MCF 10A (cell line): ENCODE measurements at regions not wholly inside any gene's neighbourhood (a gene's known extent, or its start where the extent isn't known, plus 50 kb on each side); places are given as distances from the start of the nearest gene placed in this dataset.

ENCODE experiments used
- BruUV-seq: library from RNA; stranded (reverse); fragments of 400-500 nt; replicated peaks from 2 replicates; lab custom pipeline; 2021; lab: Mats Ljungman, UMichigan
- CTCF ChIA-PET: fragments of 300-600 bp; sonication (Branson Sonifier 250); formaldehyde crosslinking; extraction: SDS; loops from one replicate; lab custom pipeline; 2021; ENCODE audit warnings: antibody characterized with exemption, inconsistent platforms; lab: Yijun Ruan, JAX
- POLR2A ChIA-PET: fragments of 300-600, 350-650 bp; sonication (Branson Sonifier 250); formaldehyde crosslinking; extraction: SDS; loops from one replicate; lab custom pipeline; 2020; ENCODE audit warnings: antibody characterized with exemption, inconsistent platforms; lab: Yijun Ruan, JAX
- DNase-seq: peaks from one replicate; pipeline ENCODE4 v3.0.0-alpha.2; 2018; ENCODE audit not compliant: unreplicated experiment
- H3K27ac Mint-ChIP-seq: one replicate; pipeline ENCODE4 v1.8.0; 2022; ENCODE audit warnings: mild to moderate bottlenecking, low read depth, mixed read lengths; ENCODE audit not compliant: unreplicated experiment
- H3K27me3 Mint-ChIP-seq: one replicate; pipeline ENCODE4 v1.8.0; 2022; ENCODE audit warnings: mixed read lengths; ENCODE audit not compliant: insufficient read depth, unreplicated experiment
- H3K36me3 Mint-ChIP-seq: one replicate; pipeline ENCODE4 v1.8.0; 2022; ENCODE audit warnings: mild to moderate bottlenecking, moderate library complexity, mixed read lengths; ENCODE audit not compliant: insufficient read depth, unreplicated experiment
- H3K4me1 Mint-ChIP-seq: one replicate; pipeline ENCODE4 v1.8.0; 2022; ENCODE audit warnings: mixed read lengths; ENCODE audit not compliant: insufficient read depth, unreplicated experiment
- H3K4me3 Mint-ChIP-seq: one replicate; pipeline ENCODE4 v1.8.0; 2022; ENCODE audit warnings: mild to moderate bottlenecking, moderate library complexity, mixed read lengths; ENCODE audit not compliant: unreplicated experiment
- H3K9me3 Mint-ChIP-seq: one replicate; pipeline ENCODE4 v1.8.0; 2022; ENCODE audit warnings: mixed read lengths; ENCODE audit not compliant: unreplicated experiment
- intact Hi-C: fragments of 100-400 bp; cut with micrococcal nuclease; formaldehyde crosslinking; loops from 2 replicates; pipeline ENCODE4 v1.14.1; 2022
- TF ChIP-seq, protein P1 (sequence below): fragments of 200-600 bp; IDR thresholded peaks from one replicate; pipeline ENCODE4 v1.8.0; 2022; ENCODE audit warnings: antibody characterized with exemption, mild to moderate bottlenecking; ENCODE audit not compliant: unreplicated experiment

GRCh38 chr5:134463176-134463720 lies 51.6 kb upstream of the CDKN2AIPNL start:
- H3K36me3 Mint-ChIP-seq, result no peaks in the 10 kb centered on the region
- H3K27me3 Mint-ChIP-seq, result no peaks in the 10 kb centered on the region
- intact Hi-C loops, result no loop called here
- peaks cover 57% of the 10 kb centered on the region for H3K4me1 Mint-ChIP-seq
- H3K27ac Mint-ChIP-seq, result no peak overlapping the region
- no TSS peak for BruUV-seq
- no peak for DNase-seq
- H3K9me3 Mint-ChIP-seq, result no peaks in the 10 kb centered on the region
- no peak overlapping the region for H3K4me3 Mint-ChIP-seq
- POLR2A ChIA-PET, result interaction anchor here (0.7 to 11.6 kb wide), 5 partner anchors 22 to 123 kb away, joined by 3 to 321 read pairs (median 269); partner anchors contain the start of gene JADE2
- CTCF ChIA-PET, result interaction anchor here (0.5 to 1.5 kb wide), 6 partner anchors 13 to 121 kb away, joined by 3 to 4 read pairs (median 3); partner anchors contain the start of gene CDKN2AIPNL
- TF ChIP-seq, protein P1, sequence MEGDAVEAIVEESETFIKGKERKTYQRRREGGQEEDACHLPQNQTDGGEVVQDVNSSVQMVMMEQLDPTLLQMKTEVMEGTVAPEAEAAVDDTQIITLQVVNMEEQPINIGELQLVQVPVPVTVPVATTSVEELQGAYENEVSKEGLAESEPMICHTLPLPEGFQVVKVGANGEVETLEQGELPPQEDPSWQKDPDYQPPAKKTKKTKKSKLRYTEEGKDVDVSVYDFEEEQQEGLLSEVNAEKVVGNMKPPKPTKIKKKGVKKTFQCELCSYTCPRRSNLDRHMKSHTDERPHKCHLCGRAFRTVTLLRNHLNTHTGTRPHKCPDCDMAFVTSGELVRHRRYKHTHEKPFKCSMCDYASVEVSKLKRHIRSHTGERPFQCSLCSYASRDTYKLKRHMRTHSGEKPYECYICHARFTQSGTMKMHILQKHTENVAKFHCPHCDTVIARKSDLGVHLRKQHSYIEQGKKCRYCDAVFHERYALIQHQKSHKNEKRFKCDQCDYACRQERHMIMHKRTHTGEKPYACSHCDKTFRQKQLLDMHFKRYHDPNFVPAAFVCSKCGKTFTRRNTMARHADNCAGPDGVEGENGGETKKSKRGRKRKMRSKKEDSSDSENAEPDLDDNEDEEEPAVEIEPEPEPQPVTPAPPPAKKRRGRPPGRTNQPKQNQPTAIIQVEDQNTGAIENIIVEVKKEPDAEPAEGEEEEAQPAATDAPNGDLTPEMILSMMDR, result no peak

DNA sequence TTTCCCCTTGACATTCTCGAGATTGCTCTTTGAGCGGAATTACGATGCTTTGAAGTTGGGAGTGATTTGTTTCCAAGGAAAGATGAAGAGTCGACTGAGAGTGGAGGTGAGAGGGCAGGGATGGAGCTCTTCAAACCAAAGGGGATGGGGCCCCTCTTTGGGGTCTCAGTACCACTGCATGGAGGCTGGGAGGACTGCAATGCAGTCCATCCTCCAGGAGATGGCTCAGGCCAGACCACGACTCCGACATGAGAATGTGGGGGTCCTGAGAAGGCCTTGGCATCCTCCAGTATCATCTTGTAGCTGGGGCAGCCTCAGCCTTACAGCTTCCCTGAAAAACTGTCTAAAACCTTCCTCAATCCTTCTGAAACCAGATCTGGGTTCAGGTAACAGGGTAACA lies 51.1 kb upstream of the CDKN2AIPNL start:
- Mint-ChIP-seq H3K9me3 (no peaks in the 10 kb centered on the region), H3K4me1 (peaks cover 57% of the 10 kb centered on the region), H3K4me3 (no peak overlapping the region), H3K27me3 (no peaks in the 10 kb centered on the region), H3K27ac (no peak overlapping the region), H3K36me3 (no peaks in the 10 kb centered on the region)
- TF ChIP-seq, protein P1, result no peak
- POLR2A ChIA-PET, result interaction anchor here (0.7 to 11.6 kb wide), 6 partner anchors 22 to 124 kb away, joined by 3 to 321 read pairs (median 7); partner anchors contain the start of gene JADE2
- CTCF ChIA-PET, result interaction anchor here (0.9 to 1.5 kb wide), 4 partner anchors 11 to 122 kb away, joined by 3 to 5 read pairs (median 4); no protein-coding TSS in a partner anchor
- BruUV-seq, result no TSS peak
- no peak for DNase-seq
- intact Hi-C loops, result no loop called here

- no peak overlapping the region for H3K4me3 Mint-ChIP-seq
- H3K27ac Mint-ChIP-seq, result no peak overlapping the region
- TF ChIP-seq, protein P1, result no peak
- peaks cover 55% of the 10 kb centered on the region for H3K4me1 Mint-ChIP-seq
- no peaks in the 10 kb centered on the region for H3K27me3 Mint-ChIP-seq
- DNase-seq, result no peak
- no peaks in the 10 kb centered on the region for H3K9me3 Mint-ChIP-seq
- ChIA-PET CTCF (interaction anchor here (0.5 to 1.7 kb wide), 7 partner anchors 10 to 65 kb away, joined by 3 to 5 read pairs (median 4); partner anchors contain the start of gene CDKN2AIPNL), POLR2A (interaction anchor here (1.0 to 11.6 kb wide), 5 partner anchors 18 to 64 kb away, joined by 4 to 321 read pairs (median 9); partner anchors contain the start of gene JADE2)
- no TSS peak for BruUV-seq
- intact Hi-C loops, result no loop called here
- no peaks in the 10 kb centered on the region for H3K36me3 Mint-ChIP-seq
Observed at GRCh38 chr5:134462047-134462575, 50.4 kb upstream of the CDKN2AIPNL start.
